Lung (tissue), 11 donors: ENCODE measurements at regions not wholly inside any gene's neighbourhood (a gene's known extent, or its start where the extent isn't known, plus 50 kb on each side); places are given as distances from the start of the nearest gene placed in this dataset.
"Not testable (repeated sequence)": the region's sequence is repeated elsewhere in the genome, so short reads cannot be mapped to it uniquely, and the experiment has no call there.

Source experiments
- ATAC-seq: fragments of 200-7000 bp; cut with Tn5 transposase; one replicate; pipeline ENCODE4 v1.9.1; 2020; ENCODE audit warnings: moderate number of reproducible peaks; ENCODE audit not compliant: insufficient read depth, low FRiP score
- DNase-seq, 3 donors: peaks; one replicate each; pipeline ENCODE4 v3.0.0-alpha.2; 2013 to 2017
- H3K27ac ChIP-seq, 2 donors: one replicate each; pipeline ENCODE4 v1.5.1; 2013; ENCODE audit warnings: mild to moderate bottlenecking in 2 of 2, moderate library complexity in 2 of 2, control low read depth in 1 of 2, inconsistent platforms in 1 of 2, low read depth in 1 of 2, low read length in 1 of 2
- H3K27me3 ChIP-seq, 3 donors: one replicate each; pipeline ENCODE4 v1.5.1; 2013; ENCODE audit warnings: low read length in 2 of 3; ENCODE audit not compliant: control insufficient read depth in 3 of 3, insufficient read depth in 3 of 3
- H3K36me3 ChIP-seq, 4 donors: one replicate each; pipeline ENCODE4 v1.5.1; 2013; ENCODE audit warnings: low read length in 4 of 4, mild to moderate bottlenecking in 1 of 4, moderate library complexity in 1 of 4; ENCODE audit not compliant: control insufficient read depth in 4 of 4, insufficient read depth in 4 of 4
- H3K4me1 ChIP-seq, 5 donors: one replicate each; pipeline ENCODE4 v1.5.1; 2013; ENCODE audit warnings: low read length in 5 of 5, mild to moderate bottlenecking in 2 of 5, moderate library complexity in 1 of 5; ENCODE audit not compliant: control insufficient read depth in 5 of 5, insufficient read depth in 5 of 5
- H3K4me3 ChIP-seq: one replicate; pipeline ENCODE4 v1.5.1; 2013; ENCODE audit warnings: mild to moderate bottlenecking, control low read depth, moderate library complexity
- H3K9ac ChIP-seq, 2 donors: one replicate each; pipeline ENCODE4 v1.5.1; 2013; ENCODE audit warnings: low read length in 2 of 2, control low read depth in 1 of 2; ENCODE audit not compliant: insufficient read depth in 1 of 2
- H3K9me3 ChIP-seq, 4 donors: one replicate each; pipeline ENCODE4 v1.5.1; 2013; ENCODE audit warnings: low read length in 3 of 4, mild to moderate bottlenecking in 1 of 4, moderate library complexity in 1 of 4; ENCODE audit not compliant: control insufficient read depth in 4 of 4, insufficient read depth in 3 of 4
- CTCF ChIP-seq: IDR thresholded peaks from 2 replicates; pipeline ENCODE4 v1.5.1; 2012; ENCODE audit warnings: mild to moderate bottlenecking; ENCODE audit errors: control extremely low read depth, extremely low read depth
- WGBS, 2 donors: extraction: QIAGEN DNeasy Blood & Tissue Kit; methylation state at CpG; one replicate each; pipeline ENCODE4 v1.1.7; 2013; 5-methylcytosine and 5-hydroxymethylcytosine counted together
- donor health status: control.
- donor health status: control.
- donor health status: Bipolar disorder and iron deficiency.
- donor health status: healthy.
- donor health status: DM: yes; HTN: yes; CAD: no.

- Histone ChIP-seq H3K9me3 (peaks cover 0 to 3% (median under 1%) of the 10 kb centered on the region in 4 donors), H3K4me3 (no peak overlapping the region), H3K4me1 (peaks cover 0 to 16% (median 0%) of the 10 kb centered on the region in 5 donors), H3K27me3 (no peaks in the 10 kb centered on the region), H3K27ac (no peak overlapping the region), H3K9ac (no peak overlapping the region), H3K36me3 (no peaks in the 10 kb centered on the region)
- no peak for TF ChIP-seq CTCF
- DNase-seq (peak in 2 of 3 donors; percentile 50 to 57), ATAC-seq (no peak)
- 83 to 88% methylated on average over 3 of the region's 3 CpGs for WGBS, 2 donors
Observed at GRCh38 chr17:83164490-83164889, 85.1 kb downstream of the METRNL start.

- Histone ChIP-seq H3K9me3 (peaks cover 0 to 3% (median under 1%) of the 10 kb centered on the region in 4 donors), H3K27me3 (no peaks in the 10 kb centered on the region), H3K4me3 (no peak overlapping the region), H3K36me3 (no peaks in the 10 kb centered on the region), H3K4me1 (peaks cover 0 to 21% (median 5%) of the 10 kb centered on the region in 5 donors), H3K9ac (no peak overlapping the region), H3K27ac (no peak overlapping the region)
- whole genome bisulfite sequencing, 2 donors: 85% methylated on average over 9 of the region's 9 CpGs
- ATAC-seq (no peak), DNase-seq (no peak)
- TF ChIP-seq CTCF: no peak
Observed at GRCh38 chr17:83170571-83171260, 91.3 kb downstream of the METRNL start.

GRCh38 chr17:83171661-83172060, 92.3 kb downstream of the METRNL start:
- ATAC-seq (no peak), DNase-seq (peak in 1 of 3 donors; percentile 9)
- peaks cover 0 to 21% (median 5%) of the 10 kb centered on the region in 5 donors for H3K4me1 ChIP-seq
- no peaks in the 10 kb centered on the region for H3K36me3 ChIP-seq
- WGBS, 2 donors: 84 to 89% methylated on average over 20 to 21 of the region's 21 CpGs
- peaks cover 0 to 3% (median under 1%) of the 10 kb centered on the region in 4 donors for H3K9me3 ChIP-seq
- no peak for TF ChIP-seq CTCF
- H3K27me3 ChIP-seq: no peaks in the 10 kb centered on the region
- H3K9ac ChIP-seq: no peak overlapping the region
- no peak overlapping the region for H3K4me3 ChIP-seq
- no peak overlapping the region for H3K27ac ChIP-seq

GRCh38 chr17:83172099-83172498, 92.7 kb downstream of the METRNL start:
- not testable (repeated sequence) for H3K27me3 ChIP-seq, ATAC-seq, H3K4me3 ChIP-seq, DNase-seq, H3K27ac ChIP-seq, H3K36me3 ChIP-seq, H3K9me3 ChIP-seq, H3K9ac ChIP-seq
- 96 to 98% methylated on average over 9 of the region's 9 CpGs for WGBS, 2 donors
- peaks cover 0 to 21% (median 5%) of the 10 kb centered on the region in 5 donors for H3K4me1 ChIP-seq

- 93 to 94% methylated on average over 19 to 20 of the region's 20 CpGs for WGBS, 2 donors
- not testable (repeated sequence) for H3K27ac ChIP-seq, H3K36me3 ChIP-seq, H3K4me3 ChIP-seq, H3K27me3 ChIP-seq, H3K9me3 ChIP-seq, H3K9ac ChIP-seq, DNase-seq, ATAC-seq
- peaks cover 0 to 21% (median 5%) of the 10 kb centered on the region in 5 donors for H3K4me1 ChIP-seq
Observed at GRCh38 chr17:83172646-83173045, 93.2 kb downstream of the METRNL start.

- peak in 1 of 3 donors; percentile 10 for DNase-seq
- not testable (repeated sequence) for H3K27ac ChIP-seq
Observed at GRCh38 chr17:83173180-83173913, 93.9 kb downstream of the METRNL start.

More at GRCh38 chr17:83173180-83173913, 93.9 kb downstream of the METRNL start:
- not testable (repeated sequence) for H3K9ac ChIP-seq, H3K36me3 ChIP-seq, H3K27me3 ChIP-seq, H3K9me3 ChIP-seq, H3K4me3 ChIP-seq, ATAC-seq
- peaks cover 0 to 21% (median 5%) of the 10 kb centered on the region in 5 donors for H3K4me1 ChIP-seq
- WGBS, 2 donors: 91 to 93% methylated on average over 21 to 24 of the region's 24 CpGs
